ENCODE measurements at regions not wholly inside any gene's neighbourhood (a gene's known extent, or its start where the extent isn't known, plus 50 kb on each side); places are given as distances from the start of the nearest gene placed in this dataset.

DNA sequence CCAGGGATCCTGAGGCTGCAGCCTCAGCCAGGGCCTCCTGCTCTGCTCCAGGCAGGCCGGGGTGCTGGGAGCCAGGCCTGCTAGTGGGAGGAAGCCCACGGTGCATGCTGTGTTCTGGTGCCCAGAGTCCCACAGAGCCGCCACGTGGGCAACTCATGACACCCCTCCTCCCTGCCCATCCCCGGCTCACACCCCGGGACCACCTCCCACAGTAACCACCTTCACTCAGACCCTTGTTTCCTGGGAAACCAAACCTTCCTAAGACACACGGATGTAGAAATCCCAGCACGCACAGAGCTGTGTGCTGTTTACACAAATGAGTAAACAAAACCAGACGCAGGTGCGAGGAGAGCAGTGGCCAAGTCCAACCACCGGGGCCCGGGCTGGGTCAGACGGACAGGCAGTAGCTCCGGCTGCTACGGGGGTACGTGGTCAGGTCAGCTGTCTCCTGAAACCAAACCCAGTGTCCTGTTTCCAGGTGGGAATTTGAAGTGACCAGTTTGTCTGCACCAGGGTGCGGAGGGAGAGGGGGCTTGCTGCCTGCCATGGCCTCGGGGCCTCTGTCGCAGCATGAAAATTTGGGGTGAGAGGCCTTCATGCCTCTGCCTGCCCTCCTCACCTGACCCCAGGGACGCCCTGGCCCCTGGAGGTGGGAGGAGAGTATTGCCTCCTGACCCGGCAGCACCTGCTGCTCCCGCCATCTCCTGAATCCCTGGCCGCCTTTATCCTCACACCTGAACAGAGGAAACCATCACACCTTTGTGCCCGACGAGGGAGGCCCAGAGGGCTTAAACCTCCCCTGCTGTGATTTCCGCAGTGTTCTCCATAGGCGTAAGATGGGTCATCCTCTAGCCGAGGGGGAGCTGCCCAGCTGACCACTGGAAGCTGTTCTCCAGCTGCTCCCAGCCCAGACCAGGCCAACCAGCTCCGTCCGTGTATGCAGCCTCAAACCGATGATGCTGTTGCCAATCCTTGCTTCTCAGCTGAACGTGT lies 52.0 kb upstream of the SMOC2 start (continued):
- TF ChIP-seq RERE (CRISPR knock-in tag; IDR thresholded peaks at IDR 0.05; ENCODE audit: low read depth) (no peak), ZNF543 (CRISPR knock-in tag; IDR thresholded peaks at IDR 0.05) (no peak), FOXA3 (CRISPR knock-in tag; IDR thresholded peaks at IDR 0.05) (peak; percentile 87), GABPA (IDR thresholded peaks at IDR 0.05; ENCODE audit: low read depth, low read length) (no peak), GABPA (CRISPR knock-in tag; IDR thresholded peaks at IDR 0.05; ENCODE audit: low read depth) (no peak), SAP130 (CRISPR knock-in tag; IDR thresholded peaks at IDR 0.05; ENCODE audit: low read depth) (peak; percentile 36; the same call in 1 of the 2 replicates), DNMT1 (CRISPR knock-in tag; IDR thresholded peaks at IDR 0.05) (no peak), POLR2AphosphoS5 (IDR thresholded peaks at IDR 0.05; ENCODE audit: low read depth, low read length) (no peak), ZMYM2 (CRISPR knock-in tag; IDR thresholded peaks at IDR 0.05) (0 out of 2 replicates have a peak, but pooled peaks have one; percentile 54), PAX8 (CRISPR knock-in tag; IDR thresholded peaks at IDR 0.05; ENCODE audit: borderline replicate concordance) (no peak), KDM4B (CRISPR knock-in tag; IDR thresholded peaks at IDR 0.05) (no peak), TEAD3 (CRISPR knock-in tag; optimal IDR thresholded peaks at IDR 0.05; ENCODE audit: borderline replicate concordance) (no peak), PHF20 (CRISPR knock-in tag; IDR thresholded peaks at IDR 0.05) (no peak), RBM39 (IDR thresholded peaks at IDR 0.05; ENCODE audit: low read depth, low read length, poor library complexity, severe bottlenecking) (no peak), ZNF766 (CRISPR knock-in tag; IDR thresholded peaks at IDR 0.05; ENCODE audit: borderline replicate concordance) (no peak), MED1 (CRISPR knock-in tag; IDR thresholded peaks at IDR 0.05) (no peak), CBX5 (CRISPR knock-in tag; IDR thresholded peaks at IDR 0.05; ENCODE audit: borderline replicate concordance) (no peak), ZNF432 (CRISPR knock-in tag; IDR thresholded peaks at IDR 0.05; ENCODE audit: borderline replicate concordance) (no peak)
- TF ChIP-seq, protein P1, sequence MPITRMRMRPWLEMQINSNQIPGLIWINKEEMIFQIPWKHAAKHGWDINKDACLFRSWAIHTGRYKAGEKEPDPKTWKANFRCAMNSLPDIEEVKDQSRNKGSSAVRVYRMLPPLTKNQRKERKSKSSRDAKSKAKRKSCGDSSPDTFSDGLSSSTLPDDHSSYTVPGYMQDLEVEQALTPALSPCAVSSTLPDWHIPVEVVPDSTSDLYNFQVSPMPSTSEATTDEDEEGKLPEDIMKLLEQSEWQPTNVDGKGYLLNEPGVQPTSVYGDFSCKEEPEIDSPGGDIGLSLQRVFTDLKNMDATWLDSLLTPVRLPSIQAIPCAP (CRISPR knock-in tag; IDR thresholded peaks at IDR 0.05; ENCODE audit: low read depth), result no peak
- TF ChIP-seq, protein P2, sequence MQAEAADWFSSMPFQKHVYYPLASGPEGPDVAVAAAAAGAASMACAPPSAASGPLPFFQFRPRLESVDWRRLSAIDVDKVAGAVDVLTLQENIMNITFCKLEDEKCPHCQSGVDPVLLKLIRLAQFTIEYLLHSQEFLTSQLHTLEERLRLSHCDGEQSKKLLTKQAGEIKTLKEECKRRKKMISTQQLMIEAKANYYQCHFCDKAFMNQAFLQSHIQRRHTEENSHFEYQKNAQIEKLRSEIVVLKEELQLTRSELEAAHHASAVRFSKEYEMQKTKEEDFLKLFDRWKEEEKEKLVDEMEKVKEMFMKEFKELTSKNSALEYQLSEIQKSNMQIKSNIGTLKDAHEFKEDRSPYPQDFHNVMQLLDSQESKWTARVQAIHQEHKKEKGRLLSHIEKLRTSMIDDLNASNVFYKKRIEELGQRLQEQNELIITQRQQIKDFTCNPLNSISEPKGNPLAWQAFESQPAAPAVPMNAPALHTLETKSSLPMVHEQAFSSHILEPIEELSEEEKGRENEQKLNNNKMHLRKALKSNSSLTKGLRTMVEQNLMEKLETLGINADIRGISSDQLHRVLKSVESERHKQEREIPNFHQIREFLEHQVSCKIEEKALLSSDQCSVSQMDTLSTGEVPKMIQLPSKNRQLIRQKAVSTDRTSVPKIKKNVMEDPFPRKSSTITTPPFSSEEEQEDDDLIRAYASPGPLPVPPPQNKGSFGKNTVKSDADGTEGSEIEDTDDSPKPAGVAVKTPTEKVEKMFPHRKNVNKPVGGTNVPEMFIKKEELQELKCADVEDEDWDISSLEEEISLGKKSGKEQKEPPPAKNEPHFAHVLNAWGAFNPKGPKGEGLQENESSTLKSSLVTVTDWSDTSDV (CRISPR knock-in tag; IDR thresholded peaks at IDR 0.05), result 0 out of 2 replicates have a peak, but pooled peaks have one; percentile 36
- TF ChIP-seq, protein P3, sequence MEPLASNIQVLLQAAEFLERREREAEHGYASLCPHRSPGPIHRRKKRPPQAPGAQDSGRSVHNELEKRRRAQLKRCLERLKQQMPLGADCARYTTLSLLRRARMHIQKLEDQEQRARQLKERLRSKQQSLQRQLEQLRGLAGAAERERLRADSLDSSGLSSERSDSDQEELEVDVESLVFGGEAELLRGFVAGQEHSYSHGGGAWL (CRISPR knock-in tag; IDR thresholded peaks at IDR 0.05), result no peak

Measured in HepG2 (cell line).